ENCODE measurements at regions not wholly inside any gene's neighbourhood (a gene's known extent, or its start where the extent isn't known, plus 50 kb on each side); places are given as distances from the start of the nearest gene placed in this dataset.

- TF ChIP-seq GATA3 (IDR thresholded peaks at IDR 0.05; ENCODE audit: low read depth, low read length), result no peak
- TF ChIP-seq GATA2 (IDR thresholded peaks at IDR 0.05; ENCODE audit: low read depth, low read length), result no peak
These were observed 63.1 kb upstream of the SMARCA2 start for GRCh38 chr9:1952001-1952400.

- TF ChIP-seq GATA2 (IDR thresholded peaks at IDR 0.05; ENCODE audit: low read depth, low read length) (no peak), GATA3 (IDR thresholded peaks at IDR 0.05; ENCODE audit: low read depth, low read length) (no peak)
These were observed 60.9 kb upstream of the SMARCA2 start for GRCh38 chr9:1954238-1954637.

DNA sequence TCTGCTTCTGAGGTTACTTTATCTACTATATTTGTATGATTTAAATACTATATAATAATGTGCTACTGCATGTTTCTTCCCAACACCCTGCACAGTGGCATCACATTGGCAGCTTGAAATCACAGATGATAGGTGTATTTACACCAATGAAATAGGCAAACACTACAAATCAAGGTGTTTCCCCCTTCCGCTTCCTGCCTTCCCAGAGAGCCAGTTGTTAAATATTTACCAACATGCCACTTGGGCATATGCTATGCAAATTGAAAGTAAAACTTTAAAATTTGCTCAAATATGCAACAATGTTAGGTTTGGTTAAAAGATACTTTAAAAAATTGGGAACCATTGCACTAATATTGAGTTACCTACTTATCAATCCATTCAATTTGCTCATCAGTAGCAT is 58.2 kb upstream of the SMARCA2 start:
- no peak for TF ChIP-seq GATA3 (IDR thresholded peaks at IDR 0.05; ENCODE audit: low read depth, low read length)
- TF ChIP-seq GATA2 (IDR thresholded peaks at IDR 0.05; ENCODE audit: low read depth, low read length), result no peak

- TF ChIP-seq GATA3 (IDR thresholded peaks at IDR 0.05; ENCODE audit: low read depth, low read length), result no peak
- no peak for TF ChIP-seq GATA2 (IDR thresholded peaks at IDR 0.05; ENCODE audit: low read depth, low read length)
These were observed 57.3 kb upstream of the SMARCA2 start for GRCh38 chr9:1957856-1958255.

- TF ChIP-seq GATA2 (IDR thresholded peaks at IDR 0.05; ENCODE audit: low read depth, low read length), result no peak
- TF ChIP-seq GATA3 (IDR thresholded peaks at IDR 0.05; ENCODE audit: low read depth, low read length), result no peak
These were observed 55.8 kb upstream of the SMARCA2 start for GRCh38 chr9:1959371-1959770.

DNA sequence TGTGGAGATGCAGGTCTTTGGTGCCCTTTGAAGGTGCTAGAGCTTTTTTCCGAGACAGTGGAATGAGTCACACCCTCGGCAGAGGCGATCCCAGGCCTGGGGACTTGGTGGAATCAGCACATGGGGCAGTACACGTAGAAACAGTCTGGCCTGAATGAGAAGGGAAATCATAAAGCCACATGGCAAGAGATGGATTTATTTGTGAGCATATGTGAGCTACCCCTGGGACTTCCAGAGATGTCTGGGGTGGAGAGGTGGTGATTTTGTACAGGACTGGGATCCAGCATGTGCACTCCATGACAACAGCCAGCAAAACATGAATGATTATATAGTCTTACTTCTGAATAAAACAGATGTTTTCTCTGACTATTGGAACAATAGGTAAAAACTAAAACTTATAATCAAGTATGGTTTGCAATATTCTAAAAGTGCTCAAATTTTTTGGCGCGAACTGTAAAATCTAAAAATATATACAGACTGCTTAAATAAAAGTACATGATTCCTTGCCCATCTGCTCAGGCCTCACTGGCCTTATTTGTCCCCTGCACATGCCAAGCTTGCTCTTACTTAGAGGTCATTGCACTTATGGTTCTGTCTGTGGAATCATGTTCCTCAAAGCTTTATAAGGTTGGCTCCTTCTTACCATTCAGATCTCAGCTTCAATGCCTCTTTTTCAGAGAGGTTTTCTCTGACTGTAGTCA is 54.7 kb upstream of the SMARCA2 start:
- TF ChIP-seq GATA3 (IDR thresholded peaks at IDR 0.05; ENCODE audit: low read depth, low read length) (no peak), GATA2 (IDR thresholded peaks at IDR 0.05; ENCODE audit: low read depth, low read length) (no peak)

DNA sequence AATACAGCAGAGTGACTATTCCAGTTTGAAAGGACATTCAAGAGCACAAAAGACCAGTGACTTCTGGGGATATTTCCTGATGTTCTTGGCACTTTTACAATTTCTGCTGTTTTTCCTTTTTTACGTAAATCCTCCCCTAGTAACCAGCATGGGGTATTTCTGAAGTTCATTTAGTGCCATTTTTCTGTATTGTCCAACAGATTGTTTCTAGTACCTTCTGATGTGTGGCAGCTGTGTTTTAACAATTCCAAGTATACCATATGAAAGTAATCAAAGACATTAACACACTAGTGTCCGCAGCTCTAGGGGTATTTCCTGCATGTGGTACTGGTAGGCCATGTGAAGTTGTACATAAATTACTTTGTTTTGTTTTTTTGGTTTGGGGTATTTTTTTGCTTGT is 53.0 kb upstream of the SMARCA2 start:
- no peak for TF ChIP-seq GATA2 (IDR thresholded peaks at IDR 0.05; ENCODE audit: low read depth, low read length)

GRCh38 chr9:1962588-1963106 is 52.5 kb upstream of the SMARCA2 start:
- TF ChIP-seq GATA2 (IDR thresholded peaks at IDR 0.05; ENCODE audit: low read depth, low read length), result no peak

DNA sequence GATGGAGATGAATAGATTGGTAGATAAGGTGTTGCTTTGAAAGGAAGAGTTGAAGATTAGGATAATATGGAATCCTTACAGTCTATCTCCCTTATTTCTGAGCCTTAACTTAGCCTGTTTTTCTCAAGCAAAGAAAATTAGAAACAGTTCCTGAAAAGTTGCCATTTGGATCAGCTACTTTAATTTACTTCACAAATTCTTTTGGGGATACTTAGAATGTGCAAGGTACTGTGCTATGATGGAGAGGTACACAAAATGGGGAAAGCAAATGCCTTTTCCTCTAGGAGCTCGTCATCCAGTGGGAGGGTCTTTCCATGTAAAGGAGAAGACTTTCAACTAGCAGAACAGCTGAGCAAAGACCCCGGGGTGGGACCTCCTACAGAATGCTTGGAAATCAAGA is 51.1 kb upstream of the SMARCA2 start:
- no peak for TF ChIP-seq GATA2 (IDR thresholded peaks at IDR 0.05; ENCODE audit: low read depth, low read length)
- TF ChIP-seq GATA3 (IDR thresholded peaks at IDR 0.05; ENCODE audit: low read depth, low read length), result no peak
